ENCODE measurements at regions not wholly inside any gene's neighbourhood (a gene's known extent, or its start where the extent isn't known, plus 50 kb on each side); places are given as distances from the start of the nearest gene placed in this dataset.

GRCh38 chr7:84611391-84611790 is 416.8 kb upstream of the SEMA3A start:
- TF ChIP-seq CTCF (IDR thresholded peaks at IDR 0.05 in 2 of 3, conservative IDR thresholded peaks at IDR 0.05 in 1 of 3; ENCODE audit: borderline replicate concordance in 1 of 3, insufficient read depth in 1 of 3, low read depth in 2 of 3, low read length in 2 of 3) (no peak), EGR1 (IDR thresholded peaks at IDR 0.05; ENCODE audit: low read depth) (no peak), POLR2AphosphoS5 (IDR thresholded peaks at IDR 0.05; ENCODE audit: low read depth, low read length) (no peak)

Data from HCT116 (cell line).